K562 (cell line): ENCODE measurements at regions not wholly inside any gene's neighbourhood (a gene's known extent, or its start where the extent isn't known, plus 50 kb on each side); places are given as distances from the start of the nearest gene placed in this dataset.

Experiments used
- ATAC-seq: fragments of 200-7000 bp; cut with Tn5 transposase; 3 replicates; pipeline ENCODE4 v1.9.1; 2020; ENCODE audit warnings: moderate library complexity
- BruUV-seq: library from RNA; stranded (reverse); fragments of 400-500 nt; replicated peaks from 2 replicates; lab custom pipeline; 2021; lab: Mats Ljungman, UMichigan
- CTCF ChIA-PET: fragments of 300-600 bp; formaldehyde crosslinking; extraction: SDS; loops from one replicate; lab custom pipeline; 2021; ENCODE audit warnings: low intra/inter-chr PET ratio; lab: Yijun Ruan, JAX
- POLR2A ChIA-PET: fragments of 300-600, 350-650 bp; sonication (Branson Sonifier 250); formaldehyde crosslinking; extraction: SDS; loops from one replicate; lab custom pipeline; 2021; ENCODE audit warnings: antibody characterized with exemption, inconsistent platforms; lab: Yijun Ruan, JAX
- DNase-seq, 4 experiments: peaks; one replicate each; pipeline versions ENCODE4 v3.0.0 to v3.0.0-alpha.2; 2011 to 2018; ENCODE audit warnings: low spot score in 3 of 4, mixed read lengths in 3 of 4; ENCODE audit errors: extremely low read depth in 1 of 4
- FAIRE-seq: peaks from 2 replicates; lab custom pipeline; 2011; peaks lifted over from hg19 to GRCh38; lab: Jason Lieb, UNC
- H2AFZ ChIP-seq: 2 replicates; pipeline ENCODE4 v1.6.0; 2011; ENCODE audit warnings: low read depth, low read length, control low read depth, inconsistent platforms
- H3K27ac ChIP-seq: fragments of 200-600 bp; 3 replicates; pipeline ENCODE4 v1.8.0; 2011; ENCODE audit warnings: low read depth, mild to moderate bottlenecking, control low read depth, inconsistent platforms, low read length, moderate library complexity, mixed read lengths; ENCODE audit errors: extremely low read depth
- H3K27me3 ChIP-seq, 2 experiments: fragments of 300-600 bp in 1 of 2; 2 replicates in 1 of 2; 3 replicates in 1 of 2; pipeline versions ENCODE4 v1.6.0 to v1.8.0; 2011; ENCODE audit warnings: inconsistent platforms in 2 of 2, low read length in 2 of 2, mild to moderate bottlenecking in 1 of 2, mixed read lengths in 1 of 2, moderate library complexity in 1 of 2; ENCODE audit not compliant: control insufficient read depth in 2 of 2, insufficient read depth in 2 of 2
- H3K36me3 ChIP-seq: fragments of 300-600 bp; 3 replicates; pipeline ENCODE4 v1.8.0; 2011; ENCODE audit warnings: mild to moderate bottlenecking, low read length, inconsistent platforms; ENCODE audit not compliant: control insufficient read depth, insufficient read depth
- H3K4me1 ChIP-seq, 2 experiments: fragments of 200-600 bp in 1 of 2; replicated peaks in 1 of 2; 2 replicates in 1 of 2; 3 replicates in 1 of 2; pipeline versions ENCODE4 v1.5.1 to v1.8.0; 2011; ENCODE audit warnings: inconsistent platforms in 2 of 2, low read length in 2 of 2, mild to moderate bottlenecking in 1 of 2, mixed read lengths in 1 of 2, moderate library complexity in 1 of 2; ENCODE audit not compliant: control insufficient read depth in 2 of 2, insufficient read depth in 2 of 2
- H3K4me2 ChIP-seq: 2 replicates; pipeline ENCODE4 v1.6.1; 2011; ENCODE audit warnings: low read length, control low read depth, inconsistent platforms, mixed read lengths; ENCODE audit not compliant: insufficient read depth
- H3K4me3 ChIP-seq: fragments of 200-600 bp; sonication (generic), shearing (Covaris generic); 2 replicates; pipeline ENCODE4 v1.5.1; 2016; ENCODE audit warnings: control low read depth, inconsistent platforms
- H3K79me2 ChIP-seq: fragments of 200-600 bp; 3 replicates; pipeline ENCODE4 v1.8.0; 2011; ENCODE audit warnings: low read length, inconsistent platforms; ENCODE audit not compliant: control insufficient read depth, insufficient read depth
- H3K9ac ChIP-seq, 2 experiments: 2 replicates each; pipeline versions ENCODE4 v1.6.0 to v1.6.1; 2011; ENCODE audit warnings: low read depth in 2 of 2, low read length in 2 of 2, control low read depth in 1 of 2, inconsistent platforms in 1 of 2, mild to moderate bottlenecking in 1 of 2, mixed read lengths in 1 of 2; ENCODE audit not compliant: insufficient read depth in 1 of 2
- H3K9me1 ChIP-seq: one replicate; pipeline ENCODE4 v1.6.0; 2011; ENCODE audit warnings: inconsistent platforms, mild to moderate bottlenecking, low read length, moderate library complexity; ENCODE audit not compliant: control insufficient read depth, insufficient read depth
- H3K9me3 ChIP-seq: replicated peaks from 2 replicates; pipeline ENCODE4 v1.5.1; 2011; ENCODE audit warnings: low read depth, low read length, inconsistent platforms; ENCODE audit not compliant: control insufficient read depth, insufficient read depth
- H4K20me1 ChIP-seq: replicated peaks from 2 replicates; pipeline ENCODE4 v1.6.1; 2011; ENCODE audit warnings: low read length, inconsistent platforms, mixed read lengths; ENCODE audit not compliant: control insufficient read depth, insufficient read depth
- ARID4B ChIP-seq: sonication (generic); formaldehyde crosslinking; IDR thresholded peaks from 2 replicates; pipeline ENCODE4 v1.8.0; 2022; ENCODE audit warnings: mild to moderate bottlenecking, missing genetic modification reagents
- CCAR2 ChIP-seq: fragments of 200-400 bp; formaldehyde crosslinking; IDR thresholded peaks from 2 replicates; pipeline ENCODE4 v1.6.1; 2017; ENCODE audit warnings: mild to moderate bottlenecking, low read depth, low read length
- ILK ChIP-seq: fragments of 450-650 bp; IDR thresholded peaks from 2 replicates; pipeline ENCODE4 v1.6.1; 2016; ENCODE audit warnings: missing genetic modification characterization, low read depth, mild to moderate bottlenecking, missing compliant biosample characterization, moderate library complexity, borderline replicate concordance
- MNT ChIP-seq, 2 experiments: fragments of 450-650 bp; conservative IDR thresholded peaks; 2 replicates each; pipeline ENCODE4 v1.6.1; 2017; ENCODE audit warnings: mild to moderate bottlenecking in 2 of 2, moderate library complexity in 2 of 2
- NFRKB ChIP-seq: fragments of 450-650 bp; IDR thresholded peaks from 2 replicates; pipeline ENCODE4 v1.6.1; 2016; ENCODE audit warnings: low read depth
- RUNX1 ChIP-seq: sonication (generic); IDR thresholded peaks from 2 replicates; pipeline ENCODE4 v1.6.1; 2016; ENCODE audit warnings: antibody characterized with exemption, low read depth
- ZNF239 ChIP-seq: fragments of 250-450 bp; sonication (Bioruptor Pico); IDR thresholded peaks from 2 replicates; pipeline ENCODE4 v1.4.0; 2020; ENCODE audit warnings: mild to moderate bottlenecking
- ZNF280B ChIP-seq: fragments of 250-450 bp; sonication (Bioruptor Pico); IDR thresholded peaks from 2 replicates; pipeline ENCODE4 v1.5.1; 2021; ENCODE audit warnings: mild to moderate bottlenecking
- ZNF77 ChIP-seq: fragments of 250-450 bp; sonication (Bioruptor Pico); IDR thresholded peaks from 2 replicates; pipeline ENCODE4 v1.5.0; 2020
- WGBS: fragments of 100-300 bp; shearing (Covaris generic); methylation state at CpG from one replicate; pipeline ENCODE4 v1.1.6; 2016; ENCODE audit warnings: low coverage, mixed read lengths; ENCODE audit not compliant: insufficient coverage; ENCODE audit errors: missing lambda C conversion rate; 5-methylcytosine and 5-hydroxymethylcytosine counted together
- in situ Hi-C: fragments of 300-500 bp; cut with MboI; formaldehyde crosslinking; loops from 4 replicates; pipeline ENCODE4 v1.15.0; 2018; ENCODE audit warnings: inconsistent platforms, mixed read lengths
- intact Hi-C: fragments of 100-400 bp; cut with micrococcal nuclease; formaldehyde crosslinking; loops from 2 replicates; pipeline ENCODE4 v1.14.2; 2022

GRCh38 chr10:56472978-56473377 is 111.9 kb upstream of the ZWINT start:
- TF ChIP-seq MNT (conservative IDR thresholded peaks at IDR 0.05), result no peak
- TF ChIP-seq ZNF77, result no peak
- TF ChIP-seq ZNF239 (CRISPR knock-in tag), result no peak
- TF ChIP-seq ARID4B (CRISPR knock-in tag), result no peak
- TF ChIP-seq NFRKB, result no peak
- no peak for TF ChIP-seq ILK (tag)
- TF ChIP-seq RUNX1, result no peak
- no peak for TF ChIP-seq ZNF280B
- TF ChIP-seq CCAR2, result no peak
- Histone ChIP-seq H3K4me1 (no peaks in the 10 kb centered on the region), H3K79me2 (no peaks in the 10 kb centered on the region), H3K4me2 (no peak overlapping the region), H3K36me3 (no peaks in the 10 kb centered on the region), H4K20me1 (no peaks in the 10 kb centered on the region), H3K9me3 (no peaks in the 10 kb centered on the region), H3K9ac (no peak overlapping the region), H3K27me3 (no peaks in the 10 kb centered on the region), H2AFZ (no peak overlapping the region), H3K9me1 (no peaks in the 10 kb centered on the region), H3K27ac (no peak overlapping the region), H3K4me3 (no peak overlapping the region)
- 0% methylated on average over 2 of the region's 2 CpGs for WGBS
- no peak for FAIRE-seq
- ATAC-seq, result no peak
- in situ Hi-C loops (no loop called here), intact Hi-C loops (no loop called here)
- no TSS peak for BruUV-seq
- ChIA-PET CTCF (no interaction called here), POLR2A (no interaction called here)
- no peak for DNase-seq
